SK-N-SH (cell line): ENCODE measurements at regions not wholly inside any gene's neighbourhood (a gene's known extent, or its start where the extent isn't known, plus 50 kb on each side); places are given as distances from the start of the nearest gene placed in this dataset.

Experiments used
- CTCF ChIA-PET: fragments of 300-600, 350-600 bp; formaldehyde crosslinking; extraction: SDS; loops from one replicate; lab custom pipeline; 2021; lab: Yijun Ruan, JAX
- POLR2A ChIA-PET: fragments of 350-600 bp; sonication (Branson Sonifier 250); formaldehyde crosslinking; extraction: SDS; loops from one replicate; lab custom pipeline; 2020; ENCODE audit warnings: antibody characterized with exemption, inconsistent platforms; lab: Yijun Ruan, JAX
- DNase-seq: peaks from one replicate; pipeline ENCODE4 v3.0.0; 2012
- H2AFZ ChIP-seq: fragments of 200-600 bp; sonication (generic); 2 replicates; pipeline ENCODE4 v1.8.1; 2016; ENCODE audit warnings: antibody characterized with exemption, mild to moderate bottlenecking, low read depth
- H3F3A ChIP-seq: fragments of 200-600 bp; sonication (generic); replicated peaks from 2 replicates; pipeline ENCODE3; 2016; ENCODE audit warnings: antibody characterized with exemption, mild to moderate bottlenecking; ENCODE audit not compliant: insufficient read depth
- H3K27ac ChIP-seq, 2 experiments: fragments of 200-500 bp in 1 of 2; fragments of 200-600 bp in 1 of 2; sonication (Bioruptor generic) in 1 of 2; sonication (generic), shearing (Covaris generic) in 1 of 2; 2 replicates each; pipeline versions ENCODE4 v1.5.1 to v1.6.1; 2014 to 2016; ENCODE audit warnings: low read depth in 2 of 2, inconsistent platforms in 1 of 2, low read length in 1 of 2, mild to moderate bottlenecking in 1 of 2, mixed read lengths in 1 of 2
- H3K27me3 ChIP-seq: fragments of 200-600 bp; sonication (generic), shearing (Covaris generic); 2 replicates; pipeline ENCODE4 v1.6.1; 2016; ENCODE audit warnings: mixed run types; ENCODE audit not compliant: insufficient read depth
- H3K36me3 ChIP-seq, 2 experiments: fragments of 200-500 bp in 1 of 2; fragments of 200-600 bp in 1 of 2; sonication (Bioruptor generic) in 1 of 2; sonication (generic) in 1 of 2; replicated peaks in 1 of 2; 2 replicates each; pipeline versions ENCODE3 to v1.5.1; 2014 to 2016; ENCODE audit warnings: low read length in 1 of 2, mild to moderate bottlenecking in 1 of 2; ENCODE audit not compliant: insufficient read depth in 2 of 2, control insufficient read depth in 1 of 2
- H3K4me1 ChIP-seq, 2 experiments: fragments of 200-500 bp in 1 of 2; fragments of 200-600 bp in 1 of 2; sonication (Bioruptor generic) in 1 of 2; sonication (generic), shearing (Covaris generic) in 1 of 2; 2 replicates each; pipeline versions ENCODE4 v1.5.1 to v1.6.1; 2014 to 2016; ENCODE audit warnings: low read depth in 1 of 2, low read length in 1 of 2, mixed run types in 1 of 2; ENCODE audit not compliant: insufficient read depth in 2 of 2, control insufficient read depth in 1 of 2
- H3K4me2 ChIP-seq: fragments of 200-600 bp; sonication (generic), shearing (Covaris generic); 2 replicates; pipeline ENCODE4 v1.6.1; 2017; ENCODE audit warnings: mixed run types
- H3K4me3 ChIP-seq, 2 experiments: fragments of 200-500 bp in 1 of 2; fragments of 200-600 bp in 1 of 2; sonication (Bioruptor generic) in 1 of 2; sonication (generic), shearing (Covaris generic) in 1 of 2; 2 replicates each; pipeline versions ENCODE4 v1.5.1 to v1.8.1; 2014 to 2016; ENCODE audit warnings: low read depth in 2 of 2, inconsistent platforms in 1 of 2, low read length in 1 of 2, mild to moderate bottlenecking in 1 of 2, mixed read lengths in 1 of 2, moderate library complexity in 1 of 2
- H3K79me2 ChIP-seq: fragments of 200-600 bp; sonication (generic); 2 replicates; pipeline ENCODE4 v1.8.1; 2017; ENCODE audit warnings: mild to moderate bottlenecking; ENCODE audit not compliant: insufficient read depth
- H3K9ac ChIP-seq: fragments of 200-600 bp; sonication (generic); 2 replicates; pipeline ENCODE4 v1.6.1; 2017; ENCODE audit warnings: mixed run types
- H3K9me2 ChIP-seq: fragments of 200-600 bp; sonication (generic); 2 replicates; pipeline ENCODE4 v1.6.1; 2017; ENCODE audit warnings: mixed run types
- H3K9me3 ChIP-seq: fragments of 200-600 bp; sonication (generic); 2 replicates; pipeline ENCODE4 v1.6.1; 2017; ENCODE audit warnings: mixed run types, mild to moderate bottlenecking, moderate library complexity
- H4K20me1 ChIP-seq: fragments of 200-600 bp; sonication (generic); 2 replicates; pipeline ENCODE4 v1.6.1; 2017; ENCODE audit warnings: mild to moderate bottlenecking, mixed run types; ENCODE audit not compliant: insufficient read depth
- CHD2 ChIP-seq: fragments of 150-350 bp; IDR thresholded peaks from 2 replicates; pipeline ENCODE4 v1.6.1; 2018; ENCODE audit warnings: low read length; ENCODE audit not compliant: partially characterized antibody
- CTCF ChIP-seq: fragments of 200-600 bp; sonication (generic); IDR thresholded peaks from 2 replicates; pipeline ENCODE4 v1.6.1; 2017; ENCODE audit warnings: antibody characterized with exemption, mild to moderate bottlenecking, moderate library complexity
- EZH2phosphoT487 ChIP-seq: fragments of 200-600 bp; sonication (generic); IDR thresholded peaks from 2 replicates; pipeline ENCODE4 v1.6.1; 2017; ENCODE audit warnings: low read depth, mixed run types, mild to moderate bottlenecking, antibody characterized with exemption, moderate library complexity, borderline replicate concordance
- FOSL2 ChIP-seq: IDR thresholded peaks from 2 replicates; pipeline ENCODE4 v1.4.0; 2012; ENCODE audit warnings: low read depth, mild to moderate bottlenecking, moderate library complexity, borderline replicate concordance
- FOXJ3 ChIP-seq: sonication (generic); formaldehyde crosslinking; IDR thresholded peaks from 2 replicates; pipeline ENCODE4 v1.5.1; 2020; ENCODE audit warnings: mild to moderate bottlenecking, missing genetic modification reagents
- GATA2 ChIP-seq: sonication (generic); formaldehyde crosslinking; IDR thresholded peaks from 2 replicates; pipeline ENCODE4 v1.5.0; 2020; ENCODE audit warnings: mild to moderate bottlenecking, missing genetic modification reagents
- JUND ChIP-seq: IDR thresholded peaks from 2 replicates; pipeline ENCODE4 v1.4.0; 2012
- MAX ChIP-seq: IDR thresholded peaks from 2 replicates; pipeline ENCODE4 v1.4.0; 2012; ENCODE audit warnings: low read depth
- NFIC ChIP-seq: IDR thresholded peaks from 2 replicates; pipeline ENCODE4 v1.4.0; 2012; ENCODE audit warnings: borderline replicate concordance
- POLR2AphosphoS5 ChIP-seq: IDR thresholded peaks from 2 replicates; pipeline ENCODE4 v1.6.1; 2012; ENCODE audit warnings: low read depth, low read length
- RAD21 ChIP-seq: IDR thresholded peaks from 2 replicates; pipeline ENCODE4 v1.6.1; 2012; ENCODE audit warnings: mild to moderate bottlenecking, low read length
- RXRA ChIP-seq: IDR thresholded peaks from 2 replicates; pipeline ENCODE4 v1.4.0; 2012; ENCODE audit warnings: low read depth, mild to moderate bottlenecking, borderline replicate concordance
- SIN3A ChIP-seq: IDR thresholded peaks from 2 replicates; pipeline ENCODE4 v1.6.1; 2012; ENCODE audit warnings: low read depth, mild to moderate bottlenecking, low read length, moderate library complexity, borderline replicate concordance
- TCF12 ChIP-seq: IDR thresholded peaks from 2 replicates; pipeline ENCODE4 v1.4.0; 2012
- WGBS: methylation state at CpG from one replicate; pipeline ENCODE4 v1.1.6; 2017; ENCODE audit warnings: low lambda C conversion rate; 5-methylcytosine and 5-hydroxymethylcytosine counted together
- TF ChIP-seq, protein P1 (sequence below): fragments of 150-350 bp; IDR thresholded peaks from 2 replicates; pipeline ENCODE4 v1.6.1; 2017; ENCODE audit warnings: antibody characterized with exemption, low read length, low read depth, borderline replicate concordance
- TF ChIP-seq, protein P2 (sequence below): IDR thresholded peaks from 2 replicates; pipeline ENCODE4 v1.6.1; 2012; ENCODE audit warnings: mild to moderate bottlenecking, low read depth, low read length, moderate library complexity

GRCh38 chr1:190599670-190600069, 122.0 kb upstream of the BRINP3 start:
- no peaks in the 10 kb centered on the region for H4K20me1 ChIP-seq
- no peaks in the 10 kb centered on the region for H3F3A ChIP-seq
- CTCF ChIA-PET, result no interaction called here
- no peak overlapping the region for H2AFZ ChIP-seq
- no peaks in the 10 kb centered on the region for H3K79me2 ChIP-seq
- H3K27me3 ChIP-seq, result no peaks in the 10 kb centered on the region
- H3K36me3 ChIP-seq, result no peaks in the 10 kb centered on the region
- POLR2A ChIA-PET, result no interaction called here
- H3K9me3 ChIP-seq, result no peaks in the 10 kb centered on the region
- no peak overlapping the region for H3K4me3 ChIP-seq
- H3K27ac ChIP-seq, result no peak overlapping the region
- no peak for DNase-seq
- H3K4me1 ChIP-seq, result no peaks in the 10 kb centered on the region
- no peak for TF ChIP-seq CHD2
- TF ChIP-seq EZH2phosphoT487, result no peak
- no peak for TF ChIP-seq FOSL2
- no peak for TF ChIP-seq FOXJ3
- TF ChIP-seq TCF12, result no peak
- no peak for TF ChIP-seq NFIC
- TF ChIP-seq, protein P1, sequence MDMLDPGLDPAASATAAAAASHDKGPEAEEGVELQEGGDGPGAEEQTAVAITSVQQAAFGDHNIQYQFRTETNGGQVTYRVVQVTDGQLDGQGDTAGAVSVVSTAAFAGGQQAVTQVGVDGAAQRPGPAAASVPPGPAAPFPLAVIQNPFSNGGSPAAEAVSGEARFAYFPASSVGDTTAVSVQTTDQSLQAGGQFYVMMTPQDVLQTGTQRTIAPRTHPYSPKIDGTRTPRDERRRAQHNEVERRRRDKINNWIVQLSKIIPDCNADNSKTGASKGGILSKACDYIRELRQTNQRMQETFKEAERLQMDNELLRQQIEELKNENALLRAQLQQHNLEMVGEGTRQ, result no peak
- TF ChIP-seq POLR2AphosphoS5, result no peak
- TF ChIP-seq MAX, result no peak
- no peak for TF ChIP-seq RXRA
- TF ChIP-seq GATA2 (CRISPR knock-in tag), result no peak
- TF ChIP-seq, protein P2, sequence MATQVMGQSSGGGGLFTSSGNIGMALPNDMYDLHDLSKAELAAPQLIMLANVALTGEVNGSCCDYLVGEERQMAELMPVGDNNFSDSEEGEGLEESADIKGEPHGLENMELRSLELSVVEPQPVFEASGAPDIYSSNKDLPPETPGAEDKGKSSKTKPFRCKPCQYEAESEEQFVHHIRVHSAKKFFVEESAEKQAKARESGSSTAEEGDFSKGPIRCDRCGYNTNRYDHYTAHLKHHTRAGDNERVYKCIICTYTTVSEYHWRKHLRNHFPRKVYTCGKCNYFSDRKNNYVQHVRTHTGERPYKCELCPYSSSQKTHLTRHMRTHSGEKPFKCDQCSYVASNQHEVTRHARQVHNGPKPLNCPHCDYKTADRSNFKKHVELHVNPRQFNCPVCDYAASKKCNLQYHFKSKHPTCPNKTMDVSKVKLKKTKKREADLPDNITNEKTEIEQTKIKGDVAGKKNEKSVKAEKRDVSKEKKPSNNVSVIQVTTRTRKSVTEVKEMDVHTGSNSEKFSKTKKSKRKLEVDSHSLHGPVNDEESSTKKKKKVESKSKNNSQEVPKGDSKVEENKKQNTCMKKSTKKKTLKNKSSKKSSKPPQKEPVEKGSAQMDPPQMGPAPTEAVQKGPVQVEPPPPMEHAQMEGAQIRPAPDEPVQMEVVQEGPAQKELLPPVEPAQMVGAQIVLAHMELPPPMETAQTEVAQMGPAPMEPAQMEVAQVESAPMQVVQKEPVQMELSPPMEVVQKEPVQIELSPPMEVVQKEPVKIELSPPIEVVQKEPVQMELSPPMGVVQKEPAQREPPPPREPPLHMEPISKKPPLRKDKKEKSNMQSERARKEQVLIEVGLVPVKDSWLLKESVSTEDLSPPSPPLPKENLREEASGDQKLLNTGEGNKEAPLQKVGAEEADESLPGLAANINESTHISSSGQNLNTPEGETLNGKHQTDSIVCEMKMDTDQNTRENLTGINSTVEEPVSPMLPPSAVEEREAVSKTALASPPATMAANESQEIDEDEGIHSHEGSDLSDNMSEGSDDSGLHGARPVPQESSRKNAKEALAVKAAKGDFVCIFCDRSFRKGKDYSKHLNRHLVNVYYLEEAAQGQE, result no peak
- TF ChIP-seq RAD21, result no peak
- no peak for TF ChIP-seq JUND
- no peaks in the 10 kb centered on the region for H3K9me2 ChIP-seq
- no peak overlapping the region for H3K4me2 ChIP-seq
- H3K9ac ChIP-seq, result no peak overlapping the region

DNA sequence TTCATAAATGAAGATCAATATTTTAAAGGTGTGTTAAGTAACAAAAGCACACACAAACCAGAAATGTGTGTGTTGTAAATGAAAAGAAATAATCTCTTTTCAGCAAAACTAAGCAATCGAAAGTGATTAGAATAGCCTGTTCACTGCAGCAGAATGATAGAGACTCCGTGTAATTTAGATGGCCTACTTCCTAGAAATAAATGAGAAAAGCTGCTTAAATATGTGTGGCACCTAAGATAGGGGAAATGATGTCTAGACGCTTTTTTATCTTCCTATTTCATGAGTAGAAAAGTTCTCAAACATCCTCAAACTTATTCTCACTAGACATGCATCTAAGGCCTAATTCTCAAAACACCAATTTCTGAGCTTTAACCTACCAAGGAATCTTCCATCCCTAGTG, 124.7 kb upstream of the BRINP3 start:
- Histone ChIP-seq H3K4me2 (no peak overlapping the region), H3K4me1 (no peaks in the 10 kb centered on the region), H3F3A (no peaks in the 10 kb centered on the region), H3K9me2 (no peaks in the 10 kb centered on the region), H3K27me3 (no peaks in the 10 kb centered on the region), H3K27ac (no peak overlapping the region), H3K9ac (no peak overlapping the region), H3K36me3 (no peaks in the 10 kb centered on the region), H3K9me3 (no peaks in the 10 kb centered on the region), H2AFZ (no peak overlapping the region), H3K79me2 (no peaks in the 10 kb centered on the region), H4K20me1 (no peaks in the 10 kb centered on the region), H3K4me3 (no peak overlapping the region)
- ChIA-PET POLR2A (no interaction called here), CTCF (no interaction called here)
- DNase-seq, result no peak
- 22% methylated on average over 3 of the region's 3 CpGs for WGBS
- TF ChIP-seq NFIC (no peak), CTCF (no peak), SIN3A (no peak)
